ENCODE measurements at regions not wholly inside any gene's neighbourhood (a gene's known extent, or its start where the extent isn't known, plus 50 kb on each side); places are given as distances from the start of the nearest gene placed in this dataset.

DNA sequence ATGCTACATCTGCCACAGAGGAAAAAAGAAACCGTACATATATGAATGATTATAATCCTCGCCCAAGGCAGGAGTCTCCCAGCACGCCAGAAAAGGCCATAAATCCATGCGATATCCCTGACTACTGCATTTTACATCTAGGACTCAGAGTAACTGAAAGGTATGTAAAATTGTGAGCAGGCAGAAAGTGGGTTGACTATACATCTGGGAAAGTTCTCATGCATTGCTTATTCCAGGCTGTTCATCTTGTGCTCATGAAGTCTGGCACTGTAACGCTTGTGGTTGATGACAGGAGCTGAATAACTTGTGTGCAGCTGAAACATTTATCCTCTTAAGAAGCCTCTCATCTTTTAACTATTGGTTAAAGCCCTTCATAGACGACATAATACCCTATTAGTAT is 193.4 kb upstream of the STEAP4 start:
- TF ChIP-seq ZNF274 (IDR thresholded peaks at IDR 0.05; ENCODE audit: borderline replicate concordance, extremely low read depth, low read length) (no peak), SIN3A (conservative IDR thresholded peaks at IDR 0.05 in 1 of 2, IDR thresholded peaks at IDR 0.05 in 1 of 2; ENCODE audit: low read depth in 1 of 2, low read length in 2 of 2) (no peak), EGR1 (IDR thresholded peaks at IDR 0.05; ENCODE audit: borderline replicate concordance, low read depth, low read length) (no peak), EZH2 (IDR thresholded peaks at IDR 0.05; ENCODE audit: low read depth, low read length, severe bottlenecking) (no peak), POLR2AphosphoS5 (IDR thresholded peaks at IDR 0.05; ENCODE audit: low read depth, low read length) (no peak), GTF2F1 (IDR thresholded peaks at IDR 0.05; ENCODE audit: borderline replicate concordance, low read depth, low read length) (no peak), SP1 (IDR thresholded peaks at IDR 0.05; ENCODE audit: low read depth, low read length) (no peak), CHD2 (IDR thresholded peaks at IDR 0.05; ENCODE audit: low read length) (no peak), POLR2A (IDR thresholded peaks at IDR 0.05; ENCODE audit: control extremely low read depth in 1 of 2, low read depth in 2 of 2, low read length in 2 of 2) (no peak), RAD21 (IDR thresholded peaks at IDR 0.05 in 1 of 2, conservative IDR thresholded peaks at IDR 0.05 in 1 of 2; ENCODE audit: low read depth in 2 of 2, low read length in 2 of 2) (no peak), PHF8 (conservative IDR thresholded peaks at IDR 0.05; ENCODE audit: low read depth, low read length) (no peak)
- TF ChIP-seq, protein P1, sequence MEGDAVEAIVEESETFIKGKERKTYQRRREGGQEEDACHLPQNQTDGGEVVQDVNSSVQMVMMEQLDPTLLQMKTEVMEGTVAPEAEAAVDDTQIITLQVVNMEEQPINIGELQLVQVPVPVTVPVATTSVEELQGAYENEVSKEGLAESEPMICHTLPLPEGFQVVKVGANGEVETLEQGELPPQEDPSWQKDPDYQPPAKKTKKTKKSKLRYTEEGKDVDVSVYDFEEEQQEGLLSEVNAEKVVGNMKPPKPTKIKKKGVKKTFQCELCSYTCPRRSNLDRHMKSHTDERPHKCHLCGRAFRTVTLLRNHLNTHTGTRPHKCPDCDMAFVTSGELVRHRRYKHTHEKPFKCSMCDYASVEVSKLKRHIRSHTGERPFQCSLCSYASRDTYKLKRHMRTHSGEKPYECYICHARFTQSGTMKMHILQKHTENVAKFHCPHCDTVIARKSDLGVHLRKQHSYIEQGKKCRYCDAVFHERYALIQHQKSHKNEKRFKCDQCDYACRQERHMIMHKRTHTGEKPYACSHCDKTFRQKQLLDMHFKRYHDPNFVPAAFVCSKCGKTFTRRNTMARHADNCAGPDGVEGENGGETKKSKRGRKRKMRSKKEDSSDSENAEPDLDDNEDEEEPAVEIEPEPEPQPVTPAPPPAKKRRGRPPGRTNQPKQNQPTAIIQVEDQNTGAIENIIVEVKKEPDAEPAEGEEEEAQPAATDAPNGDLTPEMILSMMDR (IDR thresholded peaks at IDR 0.05; ENCODE audit: control extremely low read depth in 1 of 3, insufficient read depth in 1 of 3, low read depth in 1 of 3, low read length in 3 of 3): no peak
- TF ChIP-seq, protein P2, sequence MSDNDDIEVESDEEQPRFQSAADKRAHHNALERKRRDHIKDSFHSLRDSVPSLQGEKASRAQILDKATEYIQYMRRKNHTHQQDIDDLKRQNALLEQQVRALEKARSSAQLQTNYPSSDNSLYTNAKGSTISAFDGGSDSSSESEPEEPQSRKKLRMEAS (IDR thresholded peaks at IDR 0.05): no peak
- TF ChIP-seq, protein P3, sequence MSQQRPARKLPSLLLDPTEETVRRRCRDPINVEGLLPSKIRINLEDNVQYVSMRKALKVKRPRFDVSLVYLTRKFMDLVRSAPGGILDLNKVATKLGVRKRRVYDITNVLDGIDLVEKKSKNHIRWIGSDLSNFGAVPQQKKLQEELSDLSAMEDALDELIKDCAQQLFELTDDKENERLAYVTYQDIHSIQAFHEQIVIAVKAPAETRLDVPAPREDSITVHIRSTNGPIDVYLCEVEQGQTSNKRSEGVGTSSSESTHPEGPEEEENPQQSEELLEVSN (IDR thresholded peaks at IDR 0.05): no peak
